ENCODE measurements at regions not wholly inside any gene's neighbourhood (a gene's known extent, or its start where the extent isn't known, plus 50 kb on each side); places are given as distances from the start of the nearest gene placed in this dataset.

DNA sequence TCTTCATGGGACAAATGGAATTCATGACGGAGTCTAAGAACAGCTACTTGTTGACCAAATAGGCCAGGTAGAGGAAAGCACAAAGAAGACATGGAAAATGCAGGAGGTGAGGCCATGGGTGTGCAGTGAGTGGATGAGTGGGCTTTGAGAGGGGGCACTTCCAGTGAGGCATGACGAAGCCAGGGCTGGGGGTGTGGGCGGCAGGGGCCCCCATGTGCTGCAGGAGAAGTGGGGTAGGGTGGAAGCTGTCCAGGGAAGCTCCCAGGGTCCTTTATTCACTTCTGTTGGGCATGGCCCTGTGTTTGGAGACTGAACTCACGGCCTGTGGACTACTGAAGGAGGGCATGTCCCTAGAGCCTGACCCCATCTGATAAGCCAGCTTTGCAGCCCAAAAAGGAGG lies 127.6 kb upstream of the SLC25A48 start:
- TF ChIP-seq YY1 (IDR thresholded peaks at IDR 0.05) (no peak), FOXA1 (IDR thresholded peaks at IDR 0.05) (no peak), TAF1 (conservative IDR thresholded peaks at IDR 0.05) (no peak)
- TF ChIP-seq, protein P1, sequence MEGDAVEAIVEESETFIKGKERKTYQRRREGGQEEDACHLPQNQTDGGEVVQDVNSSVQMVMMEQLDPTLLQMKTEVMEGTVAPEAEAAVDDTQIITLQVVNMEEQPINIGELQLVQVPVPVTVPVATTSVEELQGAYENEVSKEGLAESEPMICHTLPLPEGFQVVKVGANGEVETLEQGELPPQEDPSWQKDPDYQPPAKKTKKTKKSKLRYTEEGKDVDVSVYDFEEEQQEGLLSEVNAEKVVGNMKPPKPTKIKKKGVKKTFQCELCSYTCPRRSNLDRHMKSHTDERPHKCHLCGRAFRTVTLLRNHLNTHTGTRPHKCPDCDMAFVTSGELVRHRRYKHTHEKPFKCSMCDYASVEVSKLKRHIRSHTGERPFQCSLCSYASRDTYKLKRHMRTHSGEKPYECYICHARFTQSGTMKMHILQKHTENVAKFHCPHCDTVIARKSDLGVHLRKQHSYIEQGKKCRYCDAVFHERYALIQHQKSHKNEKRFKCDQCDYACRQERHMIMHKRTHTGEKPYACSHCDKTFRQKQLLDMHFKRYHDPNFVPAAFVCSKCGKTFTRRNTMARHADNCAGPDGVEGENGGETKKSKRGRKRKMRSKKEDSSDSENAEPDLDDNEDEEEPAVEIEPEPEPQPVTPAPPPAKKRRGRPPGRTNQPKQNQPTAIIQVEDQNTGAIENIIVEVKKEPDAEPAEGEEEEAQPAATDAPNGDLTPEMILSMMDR (IDR thresholded peaks at IDR 0.05; ENCODE audit: low read depth, low read length, missing input control), result no peak
- TF ChIP-seq, protein P2, sequence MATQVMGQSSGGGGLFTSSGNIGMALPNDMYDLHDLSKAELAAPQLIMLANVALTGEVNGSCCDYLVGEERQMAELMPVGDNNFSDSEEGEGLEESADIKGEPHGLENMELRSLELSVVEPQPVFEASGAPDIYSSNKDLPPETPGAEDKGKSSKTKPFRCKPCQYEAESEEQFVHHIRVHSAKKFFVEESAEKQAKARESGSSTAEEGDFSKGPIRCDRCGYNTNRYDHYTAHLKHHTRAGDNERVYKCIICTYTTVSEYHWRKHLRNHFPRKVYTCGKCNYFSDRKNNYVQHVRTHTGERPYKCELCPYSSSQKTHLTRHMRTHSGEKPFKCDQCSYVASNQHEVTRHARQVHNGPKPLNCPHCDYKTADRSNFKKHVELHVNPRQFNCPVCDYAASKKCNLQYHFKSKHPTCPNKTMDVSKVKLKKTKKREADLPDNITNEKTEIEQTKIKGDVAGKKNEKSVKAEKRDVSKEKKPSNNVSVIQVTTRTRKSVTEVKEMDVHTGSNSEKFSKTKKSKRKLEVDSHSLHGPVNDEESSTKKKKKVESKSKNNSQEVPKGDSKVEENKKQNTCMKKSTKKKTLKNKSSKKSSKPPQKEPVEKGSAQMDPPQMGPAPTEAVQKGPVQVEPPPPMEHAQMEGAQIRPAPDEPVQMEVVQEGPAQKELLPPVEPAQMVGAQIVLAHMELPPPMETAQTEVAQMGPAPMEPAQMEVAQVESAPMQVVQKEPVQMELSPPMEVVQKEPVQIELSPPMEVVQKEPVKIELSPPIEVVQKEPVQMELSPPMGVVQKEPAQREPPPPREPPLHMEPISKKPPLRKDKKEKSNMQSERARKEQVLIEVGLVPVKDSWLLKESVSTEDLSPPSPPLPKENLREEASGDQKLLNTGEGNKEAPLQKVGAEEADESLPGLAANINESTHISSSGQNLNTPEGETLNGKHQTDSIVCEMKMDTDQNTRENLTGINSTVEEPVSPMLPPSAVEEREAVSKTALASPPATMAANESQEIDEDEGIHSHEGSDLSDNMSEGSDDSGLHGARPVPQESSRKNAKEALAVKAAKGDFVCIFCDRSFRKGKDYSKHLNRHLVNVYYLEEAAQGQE (IDR thresholded peaks at IDR 0.05), result no peak
- TF ChIP-seq, protein P3, sequence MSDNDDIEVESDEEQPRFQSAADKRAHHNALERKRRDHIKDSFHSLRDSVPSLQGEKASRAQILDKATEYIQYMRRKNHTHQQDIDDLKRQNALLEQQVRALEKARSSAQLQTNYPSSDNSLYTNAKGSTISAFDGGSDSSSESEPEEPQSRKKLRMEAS (IDR thresholded peaks at IDR 0.05), result no peak

Data from liver (tissue), 3 donors.